H1 (cell line): ENCODE measurements at regions not wholly inside any gene's neighbourhood (a gene's known extent, or its start where the extent isn't known, plus 50 kb on each side); places are given as distances from the start of the nearest gene placed in this dataset.

Experiments used
- CTCF ChIA-PET: fragments of 300-600 bp; sonication (Branson Sonifier 250); formaldehyde crosslinking; loops from one replicate; lab custom pipeline; 2021; ENCODE audit not compliant: partially characterized antibody; lab: Charles Lee
- POLR2A ChIA-PET: fragments of 300-600 bp; sonication (Branson Sonifier 250); formaldehyde crosslinking; loops from one replicate; lab custom pipeline; 2021; ENCODE audit warnings: inconsistent platforms; ENCODE audit not compliant: partially characterized antibody; lab: Charles Lee
- DNase-seq, 2 experiments: peaks; one replicate each; pipeline versions ENCODE4 v3.0.0 to v3.0.0-alpha.2; 2010 to 2022; ENCODE audit warnings: low spot score in 2 of 2, low read depth in 1 of 2, mixed read lengths in 1 of 2
- FAIRE-seq: peaks from 2 replicates; lab custom pipeline; 2011; peaks lifted over from hg19 to GRCh38; lab: Jason Lieb, UNC
- H2AFZ ChIP-seq: 2 replicates; pipeline ENCODE4 v1.8.1; 2012; ENCODE audit warnings: low read length, inconsistent platforms
- H2AK5ac ChIP-seq: 2 replicates; pipeline ENCODE4 v1.6.1; 2013; ENCODE audit warnings: low read depth, low read length
- H2BK120ac ChIP-seq: replicated peaks from 2 replicates; pipeline ENCODE3; 2013; ENCODE audit warnings: low read depth, low read length, inconsistent platforms
- H2BK12ac ChIP-seq: 2 replicates; pipeline ENCODE4 v1.6.1; 2013; ENCODE audit warnings: low read depth, low read length
- H2BK15ac ChIP-seq: 2 replicates; pipeline ENCODE4 v1.6.1; 2013; ENCODE audit warnings: low read length
- H2BK20ac ChIP-seq: 2 replicates; pipeline ENCODE4 v1.6.1; 2013; ENCODE audit warnings: low read length
- H2BK5ac ChIP-seq: 2 replicates; pipeline ENCODE4 v1.6.1; 2013; ENCODE audit warnings: low read depth, low read length
- H3K14ac ChIP-seq: 2 replicates; pipeline ENCODE4 v1.6.1; 2013; ENCODE audit warnings: inconsistent platforms; ENCODE audit not compliant: insufficient read length
- H3K18ac ChIP-seq: 2 replicates; pipeline ENCODE4 v1.6.1; 2013; ENCODE audit warnings: low read length; ENCODE audit errors: extremely low read depth
- H3K23ac ChIP-seq: 2 replicates; pipeline ENCODE4 v1.6.1; 2013; ENCODE audit warnings: inconsistent platforms; ENCODE audit not compliant: insufficient read length
- H3K23me2 ChIP-seq: 2 replicates; pipeline ENCODE4 v1.6.1; 2013; ENCODE audit warnings: low read depth, low read length
- H3K27ac ChIP-seq: 2 replicates; pipeline ENCODE4 v1.6.1; 2011; ENCODE audit warnings: low read depth, low read length, inconsistent platforms
- H3K27me3 ChIP-seq, 4 experiments: replicated peaks in 1 of 4; 1 replicate in 1 of 4; 2 replicates in 3 of 4; pipeline versions ENCODE4 v1.6.1 to v1.8.1; 2011 to 2013; ENCODE audit warnings: low read length in 3 of 4, mild to moderate bottlenecking in 3 of 4, inconsistent platforms in 2 of 4, mixed read lengths in 2 of 4, moderate library complexity in 1 of 4; ENCODE audit not compliant: control insufficient read depth in 3 of 4, insufficient read depth in 3 of 4; ENCODE audit errors: extremely low read depth in 1 of 4
- H3K36me3 ChIP-seq, 4 experiments: 2 replicates each; pipeline versions ENCODE4 v1.6.1 to v1.8.1; 2011 to 2013; ENCODE audit warnings: mild to moderate bottlenecking in 4 of 4, low read length in 3 of 4, moderate library complexity in 2 of 4, control low read depth in 1 of 4, inconsistent platforms in 1 of 4; ENCODE audit not compliant: insufficient read depth in 4 of 4, control insufficient read depth in 2 of 4
- H3K4ac ChIP-seq: replicated peaks from 2 replicates; pipeline ENCODE3; 2013; ENCODE audit warnings: low read length, low read depth, mixed read lengths, inconsistent platforms; ENCODE audit not compliant: insufficient read length
- H3K4me1 ChIP-seq, 4 experiments: replicated peaks in 1 of 4; 1 replicate in 1 of 4; 2 replicates in 3 of 4; pipeline versions ENCODE4 v1.6.1 to v1.8.1; 2011 to 2013; ENCODE audit warnings: low read length in 3 of 4, inconsistent platforms in 2 of 4, mixed read lengths in 1 of 4; ENCODE audit not compliant: insufficient read depth in 4 of 4, control insufficient read depth in 3 of 4
- H3K4me2 ChIP-seq, 2 experiments: 2 replicates each; pipeline versions ENCODE4 v1.6.1 to v1.8.1; 2011 to 2013; ENCODE audit warnings: low read depth in 2 of 2, low read length in 2 of 2, control low read depth in 1 of 2, inconsistent platforms in 1 of 2, mild to moderate bottlenecking in 1 of 2; ENCODE audit not compliant: insufficient read depth in 1 of 2
- H3K4me3 ChIP-seq, 4 experiments: fragments of 200-600, 300-600 bp in 1 of 4; sonication (generic), shearing (Covaris generic), sonication (Bioruptor Twin) in 1 of 4; 2 replicates each; pipeline versions ENCODE4 v1.5.1 to v1.8.1; 2011 to 2016; ENCODE audit warnings: low read length in 4 of 4, low read depth in 3 of 4, control low read depth in 2 of 4, inconsistent platforms in 2 of 4, mild to moderate bottlenecking in 2 of 4, mixed read lengths in 1 of 4, moderate library complexity in 1 of 4; ENCODE audit not compliant: insufficient read depth in 2 of 4; ENCODE audit errors: extremely low read depth in 1 of 4
- H3K56ac ChIP-seq: replicated peaks from 2 replicates; pipeline ENCODE3; 2013; ENCODE audit warnings: low read depth, mild to moderate bottlenecking, mixed read lengths, low read length, inconsistent platforms; ENCODE audit not compliant: insufficient read length
- H3K79me1 ChIP-seq: 2 replicates; pipeline ENCODE4 v1.6.1; 2013; ENCODE audit warnings: low read depth, low read length, control low read depth
- H3K79me2 ChIP-seq, 2 experiments: 2 replicates each; pipeline versions ENCODE4 v1.6.1 to v1.8.1; 2012 to 2013; ENCODE audit warnings: low read length in 2 of 2, mild to moderate bottlenecking in 2 of 2, inconsistent platforms in 1 of 2; ENCODE audit not compliant: insufficient read depth in 2 of 2, control insufficient read depth in 1 of 2
- H3K9ac ChIP-seq, 4 experiments: replicated peaks in 1 of 4; 1 replicate in 1 of 4; 2 replicates in 3 of 4; pipeline versions ENCODE4 v1.6.1 to v1.8.1; 2011 to 2013; ENCODE audit warnings: low read depth in 3 of 4, low read length in 3 of 4, control low read depth in 2 of 4, mild to moderate bottlenecking in 2 of 4, moderate library complexity in 2 of 4, inconsistent platforms in 1 of 4; ENCODE audit errors: extremely low read depth in 1 of 4
- H3K9me3 ChIP-seq, 2 experiments: 2 replicates each; pipeline versions ENCODE4 v1.6.1 to v1.8.1; 2012 to 2013; ENCODE audit warnings: mild to moderate bottlenecking in 2 of 2, moderate library complexity in 2 of 2, control low read depth in 1 of 2, inconsistent platforms in 1 of 2, low read depth in 1 of 2, low read length in 1 of 2, mixed read lengths in 1 of 2; ENCODE audit not compliant: insufficient read depth in 2 of 2
- H4K20me1 ChIP-seq, 2 experiments: replicated peaks in 1 of 2; 2 replicates each; pipeline versions ENCODE3 to v1.8.1; 2011 to 2013; ENCODE audit warnings: inconsistent platforms in 2 of 2, low read length in 2 of 2, mild to moderate bottlenecking in 1 of 2; ENCODE audit not compliant: insufficient read depth in 2 of 2, control insufficient read depth in 1 of 2
- H4K5ac ChIP-seq: 2 replicates; pipeline ENCODE4 v1.6.1; 2013; ENCODE audit warnings: low read length, low read depth, mixed read lengths, inconsistent platforms; ENCODE audit not compliant: insufficient read length
- H4K8ac ChIP-seq: 2 replicates; pipeline ENCODE4 v1.8.0; 2013; ENCODE audit warnings: mild to moderate bottlenecking, moderate library complexity, low read length, inconsistent platforms; ENCODE audit not compliant: insufficient read depth; ENCODE audit errors: extremely low read depth
- H4K91ac ChIP-seq: replicated peaks from 2 replicates; pipeline ENCODE3; 2013; ENCODE audit warnings: low read length, mixed read lengths, inconsistent platforms; ENCODE audit not compliant: insufficient read length
- CBX8 ChIP-seq: fragments of 300-800, 300-1000 bp; sonication (generic); IDR thresholded peaks from 2 replicates; pipeline ENCODE4 v1.7.1; 2016; ENCODE audit warnings: low read depth, low read length, borderline replicate concordance
- CTBP2 ChIP-seq: IDR thresholded peaks from 2 replicates; pipeline ENCODE4 v1.7.0; 2011; ENCODE audit warnings: borderline replicate concordance, mild to moderate bottlenecking, moderate library complexity, mixed read lengths, low read length; ENCODE audit not compliant: insufficient read depth, insufficient read length
- FOSL1 ChIP-seq: IDR thresholded peaks from 2 replicates; pipeline ENCODE4 v1.6.1; 2011; ENCODE audit warnings: mild to moderate bottlenecking, low read depth, low read length, moderate library complexity; ENCODE audit not compliant: insufficient read depth
- GTF2F1 ChIP-seq: IDR thresholded peaks from 2 replicates; pipeline ENCODE4 v1.6.1; 2012; ENCODE audit warnings: low read depth, low read length, improper control_type of control experiment, borderline replicate concordance
- POLR2A ChIP-seq, 2 experiments: IDR thresholded peaks; 1 replicate in 1 of 2; 2 replicates in 1 of 2; pipeline ENCODE4 v1.6.1; 2011; ENCODE audit warnings: low read depth in 2 of 2, low read length in 2 of 2, mild to moderate bottlenecking in 2 of 2; ENCODE audit errors: control extremely low read depth in 1 of 2
- POU5F1 ChIP-seq: IDR thresholded peaks from 2 replicates; pipeline ENCODE4 v1.6.1; 2011; ENCODE audit warnings: low read depth, mild to moderate bottlenecking, low read length, moderate library complexity
- RAD21 ChIP-seq, 2 experiments: IDR thresholded peaks in 1 of 2; conservative IDR thresholded peaks in 1 of 2; 2 replicates each; pipeline ENCODE4 v1.6.1; 2011; ENCODE audit warnings: low read depth in 2 of 2, low read length in 2 of 2, improper control_type of control experiment in 1 of 2, inconsistent platforms in 1 of 2, mild to moderate bottlenecking in 1 of 2, moderate library complexity in 1 of 2
- TAF1 ChIP-seq: IDR thresholded peaks from 2 replicates; pipeline ENCODE4 v1.6.1; 2011; ENCODE audit warnings: mild to moderate bottlenecking, low read depth, low read length
- WGBS, 2 experiments: shearing (Covaris generic) in 1 of 2; methylation state at CpG; one replicate each; pipeline versions ENCODE4 v1.1.6 to v1.1.7; 2013 to 2015; ENCODE audit warnings: low lambda C conversion rate in 2 of 2, mixed read lengths in 2 of 2, inconsistent platforms in 1 of 2, low coverage in 1 of 2, missing lambda C conversion rate in 1 of 2; ENCODE audit not compliant: insufficient replicate concordance in 2 of 2, insufficient coverage in 1 of 2, insufficient read length in 1 of 2; ENCODE audit errors: extremely low coverage in 1 of 2, missing lambda C conversion rate in 1 of 2; 5-methylcytosine and 5-hydroxymethylcytosine counted together

GRCh38 chr15:62301993-62302675 lies 137.0 kb upstream of the C2CD4B start:
- ChIA-PET POLR2A (no interaction called here), CTCF (interaction anchor here (0.7 to 1.3 kb wide), 4 partner anchors 48 to 248 kb away, joined by 3 to 4 read pairs (median 3); no protein-coding TSS in a partner anchor)
- Histone ChIP-seq H2BK120ac (no peak overlapping the region), H3K36me3 (no peaks in the 10 kb centered on the region), H2AK5ac (no peak overlapping the region), H2BK15ac (no peak overlapping the region), H4K8ac (no peak overlapping the region), H3K9ac (no peak overlapping the region), H2BK12ac (no peak overlapping the region), H3K79me2 (no peaks in the 10 kb centered on the region), H4K20me1 (no peaks in the 10 kb centered on the region), H3K27me3 (no peaks in the 10 kb centered on the region; a peak in 1 of 7 replicates), H3K18ac (no peak overlapping the region), H3K4me3 (no peak overlapping the region), H3K27ac (no peak overlapping the region), H3K4me1 (peaks cover 0 to 6% (median 4%) of the 10 kb centered on the region in 4 experiments; a peak in 5 of 7 replicates), H3K4ac (no peak overlapping the region), H3K23me2 (no peaks in the 10 kb centered on the region), H3K23ac (no peak overlapping the region), H4K91ac (no peak overlapping the region), H3K4me2 (no peak overlapping the region), H2AFZ (no peak overlapping the region), H2BK5ac (no peak overlapping the region), H3K56ac (no peak overlapping the region), H3K14ac (no peak overlapping the region), H2BK20ac (no peak overlapping the region), H4K5ac (no peak overlapping the region), H3K9me3 (no peaks in the 10 kb centered on the region), H3K79me1 (no peaks in the 10 kb centered on the region)
- no peak for FAIRE-seq
- WGBS, 2 experiments = 81% methylated on average over 3 of the region's 3 CpGs; no CpG with 5 or more reads in 1 of the 2 experiments
- no peak for DNase-seq
- no peak for TF ChIP-seq POU5F1
- TF ChIP-seq CBX8 = no peak
- TF ChIP-seq TAF1 = no peak
- no peak for TF ChIP-seq POLR2A (IDR thresholded peaks at IDR 0.05; ENCODE audit: control extremely low read depth in 1 of 2, low read depth in 2 of 2, low read length in 2 of 2)
- no peak for TF ChIP-seq GTF2F1
- no peak for TF ChIP-seq RAD21 (IDR thresholded peaks at IDR 0.05 in 1 of 2, conservative IDR thresholded peaks at IDR 0.05 in 1 of 2; ENCODE audit: low read depth in 2 of 2, low read length in 2 of 2)
- no peak for TF ChIP-seq FOSL1
- TF ChIP-seq CTBP2 = no peak
